HG02973 (cell line): ENCODE measurements at regions not wholly inside any gene's neighbourhood (a gene's known extent, or its start where the extent isn't known, plus 50 kb on each side); places are given as distances from the start of the nearest gene placed in this dataset.
"Not testable (repeated sequence)": the region's sequence is repeated elsewhere in the genome, so short reads cannot be mapped to it uniquely, and the experiment has no call there.

Experiments
- ATAC-seq: cut with Tn5 transposase; IDR thresholded peaks from one replicate; pipeline ENCODE4 v1.9.1; 2021; ENCODE audit warnings: moderate library complexity; ENCODE audit not compliant: unreplicated experiment

- ATAC-seq = no peak
Measured at GRCh38 chr6:8361259-8361658, 74.1 kb downstream of the SLC35B3 start.

GRCh38 chr6:8352966-8353340, 82.4 kb downstream of the SLC35B3 start:
- ATAC-seq = no peak

DNA sequence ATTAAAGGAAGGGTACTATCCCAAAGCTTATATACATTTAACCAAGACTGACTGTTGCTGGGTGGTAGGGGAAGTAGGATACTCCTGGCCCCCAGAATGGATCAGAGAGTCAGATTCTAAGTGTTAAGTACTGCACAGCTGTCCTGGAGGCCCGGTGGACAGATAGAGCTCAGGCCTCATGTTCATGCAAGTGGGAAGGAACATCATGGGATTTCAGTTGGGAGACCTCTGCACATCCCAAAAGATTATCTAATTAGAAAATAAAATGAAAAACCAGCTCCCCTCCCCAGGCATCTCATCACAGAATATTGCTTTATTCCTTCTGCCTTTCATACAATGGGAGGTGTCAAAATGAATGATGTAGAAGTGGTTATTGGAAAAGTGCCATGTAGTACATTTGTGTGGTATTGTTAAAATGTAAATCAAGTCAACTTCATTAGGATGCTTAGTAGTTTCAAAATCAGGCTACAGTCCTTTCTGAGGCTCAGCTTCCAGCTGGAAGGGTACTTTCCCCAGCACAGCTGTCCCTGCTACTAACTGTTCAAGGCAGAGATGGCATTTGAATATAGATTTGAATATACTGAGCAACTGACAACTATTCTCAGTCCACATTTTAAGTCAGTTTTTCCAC, 82.9 kb downstream of the SLC35B3 start:
- no peak for ATAC-seq

GRCh38 chr6:8343600-8343999, 91.7 kb downstream of the SLC35B3 start:
- no peak for ATAC-seq

DNA sequence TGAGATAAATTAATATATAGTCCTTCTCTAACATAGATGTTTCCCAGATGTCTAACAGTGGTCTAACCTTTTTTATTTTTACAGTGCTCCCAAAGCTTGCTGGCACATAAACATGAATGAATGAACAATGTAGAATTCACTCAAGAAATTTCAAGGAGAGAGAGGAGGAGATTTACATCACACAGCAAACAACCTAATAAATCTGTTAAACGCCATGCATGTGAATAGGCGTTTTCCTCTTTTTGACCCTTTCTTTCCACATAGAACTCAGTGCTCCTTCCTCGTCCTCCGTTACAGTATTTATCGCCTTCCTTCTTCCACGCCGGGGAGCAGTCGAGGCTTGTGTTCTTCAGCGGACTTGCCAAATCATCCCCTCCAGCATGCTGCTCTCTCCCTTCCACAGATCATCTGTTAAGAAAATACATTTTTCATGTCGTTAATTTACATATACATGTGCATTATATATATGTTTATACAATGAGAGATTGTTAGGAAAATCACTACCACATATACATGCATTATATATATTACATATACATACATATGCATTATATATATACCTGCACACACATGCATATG, 93.0 kb downstream of the SLC35B3 start:
- ATAC-seq = no peak

DNA sequence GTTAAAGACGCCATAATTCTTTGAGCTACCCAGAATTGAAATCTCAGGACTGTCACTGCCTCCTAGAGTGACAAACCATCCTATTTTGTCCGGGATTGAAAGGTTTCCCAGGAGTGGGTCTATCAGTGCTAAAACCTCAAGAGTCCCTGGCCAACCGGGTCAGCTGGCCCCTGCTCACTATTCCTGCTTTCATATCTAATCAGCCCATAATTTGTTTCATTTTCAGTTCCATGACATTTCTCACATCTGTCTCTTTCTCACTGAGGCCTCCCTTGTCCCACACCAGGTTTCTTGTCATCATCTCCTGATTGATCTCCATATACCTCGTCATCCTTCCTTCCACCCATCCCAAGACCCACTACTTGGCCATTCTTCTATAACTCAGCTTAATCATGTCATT, 98.2 kb downstream of the SLC35B3 start:
- ATAC-seq = no peak

DNA sequence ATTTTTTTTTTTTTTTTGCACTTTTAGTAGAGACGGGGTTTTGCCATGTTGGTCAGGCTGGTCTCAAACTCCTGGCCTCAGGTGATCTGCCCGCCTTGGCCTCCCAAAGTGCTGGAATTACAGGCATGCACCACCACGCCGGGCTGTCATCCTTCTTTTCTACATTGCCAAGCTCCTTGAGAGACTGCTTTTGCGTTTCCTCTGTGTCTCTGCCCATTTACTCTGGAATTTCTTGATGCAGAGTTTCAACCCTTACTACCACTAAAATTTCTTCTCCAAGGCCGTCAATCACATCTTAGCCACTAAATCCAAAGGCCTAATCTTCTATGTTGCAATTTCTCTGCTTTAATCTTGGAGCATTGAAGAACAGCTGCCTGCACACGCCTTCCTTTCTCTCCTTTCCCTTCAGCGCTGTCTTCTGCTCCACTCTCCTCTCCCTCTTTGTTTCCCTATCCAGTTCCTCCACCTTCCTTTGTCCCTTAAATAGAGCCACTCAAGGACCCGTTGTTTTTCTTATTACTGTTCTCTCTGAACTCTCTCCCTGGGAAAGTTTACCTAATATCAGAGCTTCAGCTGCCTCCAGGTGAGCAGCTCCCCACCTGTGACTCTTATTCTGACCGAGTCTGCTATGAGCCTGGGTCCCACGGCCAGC, 98.8 kb downstream of the SLC35B3 start:
- ATAC-seq = no peak

DNA sequence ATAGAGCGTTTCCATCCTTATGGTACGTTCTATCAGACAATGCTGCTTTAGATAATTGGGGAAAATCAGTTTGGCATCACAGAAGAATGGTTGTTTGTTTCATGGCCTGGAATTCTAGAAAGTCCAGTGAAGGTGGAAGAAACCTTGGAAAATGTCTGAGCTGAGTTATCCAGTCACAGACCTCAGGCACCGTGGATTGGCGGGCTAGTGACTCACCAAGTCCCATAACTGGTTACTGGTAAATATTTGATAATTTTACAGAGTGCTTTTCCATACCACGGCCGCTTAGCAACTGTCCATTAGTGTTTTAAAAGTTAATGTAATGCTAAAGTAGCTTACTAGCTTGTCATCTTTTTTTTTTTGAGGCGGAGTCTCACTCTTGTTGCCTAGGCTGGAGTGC, 99.4 kb downstream of the SLC35B3 start:
- ATAC-seq = no peak

GRCh38 chr6:8335381-8335780, 100.0 kb downstream of the SLC35B3 start:
- ATAC-seq = no peak

DNA sequence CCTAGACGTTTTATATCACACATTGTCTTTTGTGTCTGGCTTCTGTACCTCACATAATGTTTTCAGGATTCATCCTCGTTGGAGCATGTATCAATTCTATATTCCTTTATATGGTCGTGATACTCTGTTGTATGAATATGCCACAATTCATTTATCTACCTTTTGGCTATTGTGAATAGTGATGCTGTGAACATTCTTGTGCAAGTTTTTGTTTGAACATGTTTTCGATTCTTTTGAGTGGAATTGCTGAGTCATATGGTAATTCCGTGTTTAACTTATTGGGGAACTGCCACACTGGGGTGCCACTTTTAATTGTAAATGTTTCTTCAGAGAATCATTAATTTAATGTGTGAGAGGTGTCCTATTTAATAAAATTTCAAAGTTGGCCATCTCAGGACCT, 101.2 kb downstream of the SLC35B3 start:
- no peak for ATAC-seq

DNA sequence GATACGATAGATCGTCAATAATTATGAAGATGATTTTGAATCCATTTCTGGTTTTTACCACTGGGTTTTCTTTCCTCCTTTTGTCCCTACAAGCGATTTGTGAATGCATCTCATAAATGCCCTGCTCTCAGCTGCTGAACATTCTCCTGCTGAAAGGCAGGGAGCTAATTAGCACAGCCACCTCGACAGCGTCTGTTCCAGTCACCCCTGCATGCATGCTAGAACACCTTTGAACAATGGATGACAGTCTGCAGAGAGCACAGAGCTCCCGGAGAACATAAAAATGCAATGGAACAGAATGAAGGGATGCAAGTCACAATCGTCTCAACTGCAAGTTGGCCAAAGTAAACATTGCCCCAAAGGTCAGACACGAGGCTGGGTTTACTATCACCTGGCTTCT, 105.8 kb downstream of the SLC35B3 start:
- ATAC-seq = no peak

DNA sequence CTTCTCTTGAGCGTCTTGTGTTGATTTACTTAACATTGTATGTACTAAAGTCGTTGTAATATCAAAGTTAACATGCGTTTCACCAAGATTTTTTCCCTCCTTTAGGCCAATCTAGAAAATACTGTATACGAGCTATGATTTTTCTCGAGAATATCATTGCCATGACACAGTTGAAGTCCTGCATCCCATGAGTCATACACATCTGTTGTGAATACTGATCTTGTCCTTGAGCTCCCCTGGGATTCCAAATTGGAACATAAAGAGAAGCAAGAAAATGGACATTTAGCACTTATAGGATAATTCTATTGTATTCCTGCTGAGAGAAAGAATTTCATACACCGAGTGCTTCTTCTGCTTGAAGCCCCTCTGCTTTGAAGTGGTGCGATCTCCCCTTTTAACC, 109.6 kb downstream of the SLC35B3 start:
- ATAC-seq = no peak

GRCh38 chr6:8322659-8323058, 112.7 kb downstream of the SLC35B3 start:
- ATAC-seq = no peak

- no peak for ATAC-seq
Measured at GRCh38 chr6:8321671-8322404, 113.5 kb downstream of the SLC35B3 start.

GRCh38 chr6:8315154-8315553, 120.2 kb downstream of the SLC35B3 start:
- ATAC-seq = no peak

DNA sequence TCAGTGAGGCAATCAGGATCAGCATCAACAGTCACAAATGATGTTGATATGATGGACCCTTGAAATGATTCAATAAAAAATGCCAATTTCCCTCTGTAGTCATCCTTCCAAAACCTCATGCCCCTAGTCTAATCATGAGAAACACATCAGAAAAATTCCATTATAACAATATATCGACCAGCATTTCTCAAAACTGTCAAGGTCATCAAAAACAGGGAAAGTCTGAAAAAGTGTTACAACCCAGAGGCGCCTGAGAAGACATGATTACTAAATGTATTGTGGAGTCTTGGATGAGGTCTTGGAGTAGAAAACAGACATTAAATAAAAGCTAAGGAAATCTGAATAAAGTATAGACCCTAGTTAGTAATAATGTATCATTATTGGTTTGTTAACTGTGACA, 133.8 kb downstream of the SLC35B3 start:
- no peak for ATAC-seq

- no peak for ATAC-seq
Measured at GRCh38 chr6:8299034-8299433, 136.3 kb downstream of the SLC35B3 start.

- not testable (repeated sequence) for ATAC-seq
Measured at GRCh38 chr6:8282946-8283345, 152.4 kb downstream of the SLC35B3 start.

GRCh38 chr6:8282380-8282779, 153.0 kb downstream of the SLC35B3 start:
- no peak for ATAC-seq

GRCh38 chr6:8279041-8279805, 156.1 kb downstream of the SLC35B3 start:
- ATAC-seq = no peak

- no peak for ATAC-seq
Measured at GRCh38 chr6:8278562-8278961, 156.8 kb downstream of the SLC35B3 start.
